DND-41 (cell line): ENCODE measurements at regions not wholly inside any gene's neighbourhood (a gene's known extent, or its start where the extent isn't known, plus 50 kb on each side); places are given as distances from the start of the nearest gene placed in this dataset.

Experiments
- CTCF ChIP-seq: IDR thresholded peaks from 2 replicates; pipeline ENCODE4 v1.5.1; 2012; ENCODE audit warnings: borderline replicate concordance, low read length, moderate library complexity, mild to moderate bottlenecking; ENCODE audit not compliant: poor library complexity, severe bottlenecking; ENCODE audit errors: extremely low read depth
- EZH2 ChIP-seq: IDR thresholded peaks from 3 replicates; pipeline ENCODE4 v1.6.1; 2012; ENCODE audit warnings: borderline replicate concordance, low read depth, mild to moderate bottlenecking, moderate library complexity, low read length, inconsistent platforms; ENCODE audit not compliant: severe bottlenecking

GRCh38 chr16:79994418-79994817 is 393.9 kb upstream of the MAF start:
- no peak for TF ChIP-seq CTCF
- no peak for TF ChIP-seq EZH2
